GM12892 (cell line): ENCODE measurements at regions not wholly inside any gene's neighbourhood (a gene's known extent, or its start where the extent isn't known, plus 50 kb on each side); places are given as distances from the start of the nearest gene placed in this dataset.

ENCODE experiments used
- POLR2A ChIP-seq: IDR thresholded peaks from 2 replicates; pipeline ENCODE4 v1.6.1; 2011; ENCODE audit warnings: low read depth, low read length, control low read depth
- POLR2AphosphoS5 ChIP-seq: IDR thresholded peaks from 2 replicates; pipeline ENCODE4 v1.6.1; 2011; ENCODE audit warnings: low read depth, low read length, control low read depth
- TAF1 ChIP-seq: IDR thresholded peaks from 2 replicates; pipeline ENCODE4 v1.6.1; 2011; ENCODE audit warnings: low read depth, mild to moderate bottlenecking, control low read depth, low read length, borderline replicate concordance

DNA sequence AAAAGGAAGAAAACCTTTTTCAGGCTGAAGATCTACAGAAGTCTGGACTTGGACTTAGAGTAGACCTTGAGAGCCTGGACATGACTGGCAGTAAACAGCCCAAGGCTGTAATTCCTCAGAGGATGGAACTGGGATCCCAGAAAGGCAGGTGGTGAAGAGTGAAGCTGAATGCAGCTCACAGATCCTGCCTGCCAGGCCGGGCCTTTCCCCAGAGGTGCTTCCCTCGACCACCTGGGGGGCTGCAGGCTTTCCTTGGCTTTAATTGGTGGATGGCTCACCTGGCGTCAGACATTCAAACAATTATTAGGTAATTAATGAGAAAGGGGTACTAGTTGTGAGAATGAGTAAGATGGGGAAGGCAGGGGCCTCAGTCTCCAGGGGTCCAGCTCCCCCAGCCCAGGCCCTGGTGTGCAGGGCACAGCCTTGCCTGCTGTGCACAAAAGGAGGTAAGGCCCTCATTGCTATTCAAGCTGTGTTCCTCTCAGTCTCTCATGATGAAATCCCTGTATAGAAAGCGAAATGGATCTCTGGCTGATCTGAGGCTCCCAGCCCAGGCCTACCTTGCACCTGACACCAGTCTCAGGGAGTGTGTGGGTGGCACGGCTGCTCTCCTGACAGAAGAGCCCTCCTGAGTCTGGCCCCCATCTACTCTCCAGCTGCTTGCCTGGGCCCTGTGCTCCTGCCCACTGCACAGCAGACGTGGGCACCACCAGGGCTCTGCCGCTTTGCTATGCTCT is 63.0 kb upstream of the TCL1A start:
- TF ChIP-seq POLR2A (no peak), POLR2AphosphoS5 (no peak), TAF1 (no peak)
